Stomach (tissue), 8 donors: ENCODE measurements at regions not wholly inside any gene's neighbourhood (a gene's known extent, or its start where the extent isn't known, plus 50 kb on each side); places are given as distances from the start of the nearest gene placed in this dataset.

Experiments used
- DNase-seq, 2 donors: peaks; one replicate each; pipeline versions ENCODE4 v3.0.0 to v3.0.0-alpha.2; 2013 to 2019
- H3K27ac ChIP-seq, 5 donors: fragments of 200-600 bp in 4 of 5; sonication (generic) in 4 of 5; one replicate each; pipeline ENCODE4 v1.5.1; 2013 to 2019; ENCODE audit warnings: mild to moderate bottlenecking in 1 of 5, moderate library complexity in 1 of 5
- H3K27me3 ChIP-seq, 3 donors: fragments of 200-600 bp; sonication (generic); one replicate each; pipeline ENCODE4 v1.5.1; 2017 to 2019; ENCODE audit warnings: mixed run types in 1 of 3
- H3K36me3 ChIP-seq, 4 donors: fragments of 200-600 bp; sonication (generic); 1 replicate in 3 of 4; 2 replicates in 1 of 4; pipeline ENCODE4 v1.5.1; 2016 to 2019
- H3K4me1 ChIP-seq, 4 donors: fragments of 200-600 bp; sonication (generic); one replicate each; pipeline ENCODE4 v1.5.1; 2016 to 2019
- H3K4me3 ChIP-seq, 4 donors: fragments of 200-600 bp; sonication (generic) in 3 of 4; one replicate each; pipeline ENCODE4 v1.5.1; 2016 to 2019; ENCODE audit warnings: mild to moderate bottlenecking in 1 of 4
- H3K9me3 ChIP-seq, 4 donors: fragments of 200-600 bp; sonication (generic); one replicate each; pipeline ENCODE4 v1.5.1; 2016 to 2019
- CTCF ChIP-seq, 7 experiments: fragments of 450-650 bp in 4 of 7; fragments of 200-600 bp in 3 of 7; sonication (generic) in 3 of 7; IDR thresholded peaks; one replicate each; pipeline ENCODE4 v1.5.1; 2016 to 2019; ENCODE audit warnings: antibody characterized with exemption in 7 of 7, control low read depth in 2 of 7, mild to moderate bottlenecking in 1 of 7
- EP300 ChIP-seq: sonication (generic); formaldehyde crosslinking; IDR thresholded peaks from one replicate; pipeline ENCODE4 v1.6.1; 2017; ENCODE audit warnings: antibody characterized with exemption
- POLR2A ChIP-seq, 4 donors: fragments of 450-650 bp; IDR thresholded peaks; one replicate each; pipeline ENCODE4 v1.6.1; 2016; ENCODE audit warnings: antibody characterized with exemption in 4 of 4, control low read depth in 2 of 4, mild to moderate bottlenecking in 1 of 4, moderate library complexity in 1 of 4
- POLR2AphosphoS5 ChIP-seq, 3 donors: sonication (generic); formaldehyde crosslinking; IDR thresholded peaks; one replicate each; pipeline ENCODE4 v1.6.1; 2016; ENCODE audit warnings: antibody characterized with exemption in 3 of 3
- WGBS, 5 donors: extraction: QIAGEN DNeasy Blood & Tissue Kit in 3 of 5; methylation state at CpG; one replicate each; pipeline versions ENCODE4 v1.1.5 to v1.1.7; 2013 to 2018; 5-methylcytosine and 5-hydroxymethylcytosine counted together
- intact Hi-C: fragments of 100-400 bp; cut with DNase I; formaldehyde crosslinking; loops from one replicate; pipeline ENCODE4 v1.15.1; 2023; ENCODE audit warnings: low total_unique reads
- donor health status: healthy with polysubstance abuse.
- donor health status: Bipolar disorder and iron deficiency.
- donor health status: healthy.

GRCh38 chr12:85530456-85530855 lies 250.4 kb downstream of the ALX1 start:
- peak in 1 of 2 donors; percentile 19 for DNase-seq
- intact Hi-C loops, result no loop called here
- H3K36me3 ChIP-seq, result no peaks in the 10 kb centered on the region
- WGBS, 5 donors, result 88 to 94% (median 90%) methylated on average over 4 of the region's 4 CpGs
- H3K4me3 ChIP-seq, result no peak overlapping the region
- H3K4me1 ChIP-seq, result no peaks in the 10 kb centered on the region
- H3K27ac ChIP-seq, result no peak overlapping the region
- H3K9me3 ChIP-seq, result no peaks in the 10 kb centered on the region
- TF ChIP-seq CTCF (IDR thresholded peaks at IDR 0.05), result no peak
- TF ChIP-seq POLR2A (IDR thresholded peaks at IDR 0.05), result no peak
- no peak for TF ChIP-seq POLR2AphosphoS5 (IDR thresholded peaks at IDR 0.05)
- no peak for TF ChIP-seq EP300
- H3K27me3 ChIP-seq, result no peaks in the 10 kb centered on the region

- 26 to 43% (median 34%) methylated on average over 1 of the region's 1 CpG for WGBS, 5 donors
- H3K27me3 ChIP-seq, result no peaks in the 10 kb centered on the region
- TF ChIP-seq EP300 (no peak), POLR2AphosphoS5 (IDR thresholded peaks at IDR 0.05) (no peak), POLR2A (IDR thresholded peaks at IDR 0.05) (no peak), CTCF (IDR thresholded peaks at IDR 0.05) (no peak)
- no peaks in the 10 kb centered on the region for H3K9me3 ChIP-seq
- no peak overlapping the region for H3K27ac ChIP-seq
- H3K4me3 ChIP-seq, result no peak overlapping the region
- no peaks in the 10 kb centered on the region for H3K4me1 ChIP-seq
- DNase-seq, result peak in 1 of 2 donors; percentile 8
- intact Hi-C loops, result no loop called here
- no peaks in the 10 kb centered on the region for H3K36me3 ChIP-seq
Observed at GRCh38 chr12:85531341-85531740, 251.3 kb downstream of the ALX1 start.

- Histone ChIP-seq H3K36me3 (no peaks in the 10 kb centered on the region), H3K4me3 (no peak overlapping the region), H3K27me3 (no peaks in the 10 kb centered on the region), H3K9me3 (no peaks in the 10 kb centered on the region), H3K27ac (no peak overlapping the region), H3K4me1 (no peaks in the 10 kb centered on the region)
- intact Hi-C loops, result no loop called here
- DNase-seq, result no peak
- no peak for TF ChIP-seq POLR2AphosphoS5 (IDR thresholded peaks at IDR 0.05)
- no peak for TF ChIP-seq CTCF (IDR thresholded peaks at IDR 0.05)
- no peak for TF ChIP-seq EP300
- TF ChIP-seq POLR2A (IDR thresholded peaks at IDR 0.05), result no peak
- WGBS, 5 donors, result 77 to 83% (median 80%) methylated on average over 2 of the region's 2 CpGs
Observed at GRCh38 chr12:85549640-85550039, 269.6 kb downstream of the ALX1 start.

- no peak for DNase-seq
- Histone ChIP-seq H3K9me3 (no peaks in the 10 kb centered on the region), H3K36me3 (no peaks in the 10 kb centered on the region), H3K27ac (no peak overlapping the region), H3K4me1 (no peaks in the 10 kb centered on the region), H3K27me3 (no peaks in the 10 kb centered on the region), H3K4me3 (no peak overlapping the region)
- TF ChIP-seq EP300, result no peak
- TF ChIP-seq POLR2AphosphoS5 (IDR thresholded peaks at IDR 0.05), result no peak
- no peak for TF ChIP-seq CTCF (IDR thresholded peaks at IDR 0.05)
- TF ChIP-seq POLR2A (IDR thresholded peaks at IDR 0.05), result no peak
- intact Hi-C loops, result no loop called here
- WGBS, 5 donors, result 57 to 81% (median 69%) methylated on average over 2 of the region's 2 CpGs
Observed at GRCh38 chr12:85550924-85551323, 270.9 kb downstream of the ALX1 start.
